ENCODE measurements at regions not wholly inside any gene's neighbourhood (a gene's known extent, or its start where the extent isn't known, plus 50 kb on each side); places are given as distances from the start of the nearest gene placed in this dataset.

GRCh38 chr6:139923964-139924475 is 549.6 kb upstream of the CITED2 start:
- intact Hi-C loops (cut with DNase I): no loop called here
- Histone ChIP-seq H3K4me1 (replicated peaks in 1 of 2) (peaks cover 6 to 8% of the 10 kb centered on the region in 2 donors), H3K4me3 (no peak overlapping the region), H3K9me3 (replicated peaks in 1 of 3) (no peaks in the 10 kb centered on the region), H3K36me3 (replicated peaks in 1 of 2) (no peaks in the 10 kb centered on the region), H3K27me3 (no peaks in the 10 kb centered on the region), H3K27ac (no peak overlapping the region)
- TF ChIP-seq POLR2A (IDR thresholded peaks at IDR 0.05) (no peak), CTCF (IDR thresholded peaks at IDR 0.05) (no peak)
- WGBS, 4 donors: 95 to 97% (median 96%) methylated on average over 5 of the region's 5 CpGs
- DNase-seq: no peak

- H3K27ac ChIP-seq: no peak overlapping the region
- H3K9me3 ChIP-seq (replicated peaks in 1 of 3): no peaks in the 10 kb centered on the region
- no peak for TF ChIP-seq CTCF (IDR thresholded peaks at IDR 0.05)
- no peak for TF ChIP-seq POLR2A (IDR thresholded peaks at IDR 0.05)
- no peak overlapping the region for H3K4me3 ChIP-seq
- H3K4me1 ChIP-seq (replicated peaks in 1 of 2): peaks cover 6 to 8% of the 10 kb centered on the region in 2 donors
- 93 to 95% (median 93%) methylated on average over 4 of the region's 4 CpGs for WGBS, 4 donors
- H3K36me3 ChIP-seq (replicated peaks in 1 of 2): no peaks in the 10 kb centered on the region
- DNase-seq: no peak
- no peaks in the 10 kb centered on the region for H3K27me3 ChIP-seq
- intact Hi-C loops (cut with DNase I): no loop called here
These were observed 547.8 kb upstream of the CITED2 start for GRCh38 chr6:139922236-139922635.

GRCh38 chr6:139920776-139921100 is 546.3 kb upstream of the CITED2 start:
- no peak for DNase-seq
- H3K27me3 ChIP-seq: no peaks in the 10 kb centered on the region
- H3K4me1 ChIP-seq (replicated peaks in 1 of 2): no peaks in the 10 kb centered on the region
- 78 to 86% (median 84%) methylated on average over 2 of the region's 2 CpGs for WGBS, 4 donors
- no peak overlapping the region for H3K27ac ChIP-seq
- no peaks in the 10 kb centered on the region for H3K9me3 ChIP-seq (replicated peaks in 1 of 3)
- TF ChIP-seq CTCF (IDR thresholded peaks at IDR 0.05) (no peak), POLR2A (IDR thresholded peaks at IDR 0.05) (no peak)
- intact Hi-C loops (cut with DNase I): no loop called here
- H3K4me3 ChIP-seq: no peak overlapping the region
- H3K36me3 ChIP-seq (replicated peaks in 1 of 2): no peaks in the 10 kb centered on the region

- intact Hi-C loops (cut with DNase I): no loop called here
- Histone ChIP-seq H3K27ac (no peak overlapping the region), H3K4me3 (no peak overlapping the region), H3K36me3 (replicated peaks in 1 of 2) (no peaks in the 10 kb centered on the region), H3K9me3 (replicated peaks in 1 of 3) (peaks cover 0 to 1% (median 0%) of the 10 kb centered on the region in 3 donors), H3K4me1 (replicated peaks in 1 of 2) (no peaks in the 10 kb centered on the region), H3K27me3 (no peaks in the 10 kb centered on the region)
- DNase-seq: no peak
- WGBS, 4 donors: 53 to 68% (median 57%) methylated on average over 7 of the region's 7 CpGs
- TF ChIP-seq CTCF (IDR thresholded peaks at IDR 0.05) (no peak), POLR2A (IDR thresholded peaks at IDR 0.05) (no peak)
These were observed 545.8 kb upstream of the CITED2 start for GRCh38 chr6:139920027-139920775.
